ENCODE measurements at regions not wholly inside any gene's neighbourhood (a gene's known extent, or its start where the extent isn't known, plus 50 kb on each side); places are given as distances from the start of the nearest gene placed in this dataset.

GRCh38 chr11:23542816-23543215 lies 682.5 kb upstream of the CCDC179 start:
- H3K4me2 ChIP-seq (ENCODE audit: low read length), result no peak overlapping the region
- H3K36me3 ChIP-seq (ENCODE audit: insufficient read depth, low read length), result no peaks in the 10 kb centered on the region
- no peaks in the 10 kb centered on the region for H3K4me1 ChIP-seq (ENCODE audit: control insufficient read depth, insufficient read depth, low read length)
- H3K27me3 ChIP-seq (ENCODE audit: control insufficient read depth, insufficient read depth, low read length), result peaks cover 3% of the 10 kb centered on the region
- H3K9me3 ChIP-seq (replicated peaks; ENCODE audit: low read length), result no peaks in the 10 kb centered on the region
- H3K9ac ChIP-seq (ENCODE audit: low read depth, low read length), result no peak overlapping the region
- no peak overlapping the region for H3K4me3 ChIP-seq (ENCODE audit: low read length)

- H3K36me3 ChIP-seq (ENCODE audit: insufficient read depth, low read length), result no peaks in the 10 kb centered on the region
- no peak overlapping the region for H3K4me3 ChIP-seq (ENCODE audit: low read length)
Measured at GRCh38 chr11:23543651-23544222, 683.5 kb upstream of the CCDC179 start.

DNA sequence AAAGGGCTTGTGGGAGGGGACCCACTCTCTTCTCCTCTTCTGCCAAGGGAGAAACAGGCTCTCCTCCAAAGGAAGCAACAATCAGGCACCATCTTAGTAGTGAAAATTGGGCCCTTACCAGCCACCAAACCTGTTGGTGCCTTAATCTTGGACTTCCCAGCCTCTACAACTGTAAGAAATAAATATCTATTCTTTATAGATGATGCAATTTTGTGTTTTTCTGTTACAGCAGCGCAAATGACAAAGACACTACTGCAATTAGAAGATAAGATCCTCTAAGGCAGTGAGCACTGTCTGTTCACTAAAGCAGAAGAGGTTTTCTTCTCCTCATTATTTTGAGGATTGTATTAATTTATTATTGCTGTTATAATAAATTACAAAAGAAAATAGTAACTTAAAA lies 691.4 kb upstream of the CCDC179 start:
- no peaks in the 10 kb centered on the region for H3K36me3 ChIP-seq (ENCODE audit: insufficient read depth, low read length)
- no peak overlapping the region for H3K9ac ChIP-seq (ENCODE audit: low read depth, low read length)
- H3K4me2 ChIP-seq (ENCODE audit: low read length), result no peak overlapping the region
- H3K4me3 ChIP-seq (ENCODE audit: low read length), result no peak overlapping the region
- H3K9me3 ChIP-seq (replicated peaks; ENCODE audit: low read length), result no peaks in the 10 kb centered on the region
- H3K4me1 ChIP-seq (ENCODE audit: control insufficient read depth, insufficient read depth, low read length), result no peaks in the 10 kb centered on the region
- no peaks in the 10 kb centered on the region for H3K27me3 ChIP-seq (ENCODE audit: control insufficient read depth, insufficient read depth, low read length)

More at GRCh38 chr11:23543651-23544222, 683.5 kb upstream of the CCDC179 start:
- Histone ChIP-seq H3K9me3 (replicated peaks; ENCODE audit: low read length) (no peaks in the 10 kb centered on the region), H3K4me2 (ENCODE audit: low read length) (no peak overlapping the region), H3K4me1 (ENCODE audit: control insufficient read depth, insufficient read depth, low read length) (no peaks in the 10 kb centered on the region), H3K27me3 (ENCODE audit: control insufficient read depth, insufficient read depth, low read length) (peaks cover 3% of the 10 kb centered on the region), H3K9ac (ENCODE audit: low read depth, low read length) (no peak overlapping the region)

DNA sequence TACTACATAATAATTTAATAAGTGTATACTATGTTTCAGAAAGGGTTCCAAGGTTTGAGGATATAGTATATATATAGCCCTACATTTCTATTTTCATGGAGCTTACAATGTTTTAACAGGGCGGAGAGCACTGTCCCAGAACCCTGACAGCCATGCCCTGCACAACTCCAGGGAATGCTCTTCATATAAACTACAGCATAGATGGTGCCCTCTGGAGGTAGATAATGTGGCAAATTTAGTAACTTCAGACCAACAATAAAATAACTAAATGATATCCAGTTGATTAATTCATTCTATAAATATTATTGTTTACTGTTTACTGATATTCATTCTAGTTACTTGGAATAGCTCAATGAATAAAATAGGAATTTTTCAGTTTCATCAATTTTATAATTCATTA lies 693.7 kb upstream of the CCDC179 start:
- Histone ChIP-seq H3K9me3 (replicated peaks; ENCODE audit: low read length) (no peaks in the 10 kb centered on the region), H3K27me3 (ENCODE audit: control insufficient read depth, insufficient read depth, low read length) (no peaks in the 10 kb centered on the region), H3K4me3 (ENCODE audit: low read length) (no peak overlapping the region), H3K36me3 (ENCODE audit: insufficient read depth, low read length) (no peaks in the 10 kb centered on the region), H3K9ac (ENCODE audit: low read depth, low read length) (no peak overlapping the region), H3K4me2 (ENCODE audit: low read length) (no peak overlapping the region), H3K4me1 (ENCODE audit: control insufficient read depth, insufficient read depth, low read length) (no peaks in the 10 kb centered on the region)

DNA sequence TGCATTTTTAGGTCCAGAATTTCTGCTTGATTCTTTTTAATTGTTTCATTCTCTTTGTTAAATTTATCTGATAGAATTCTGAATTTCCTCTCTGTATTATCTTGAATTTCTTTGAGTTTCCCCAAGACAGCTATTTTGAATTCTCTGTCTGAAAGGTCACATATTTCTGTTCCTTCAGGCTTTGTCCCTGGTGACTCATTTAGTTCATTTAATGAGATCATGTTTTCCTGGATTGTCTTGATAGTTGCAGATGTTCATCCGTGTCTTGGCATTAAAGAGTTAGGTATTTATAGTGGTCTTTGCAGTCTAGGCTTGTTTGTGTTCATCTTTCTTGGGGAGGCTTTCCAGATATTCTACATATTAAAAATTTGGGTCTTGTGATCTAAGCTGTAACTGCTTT lies 694.8 kb upstream of the CCDC179 start:
- H3K27me3 ChIP-seq (ENCODE audit: control insufficient read depth, insufficient read depth, low read length), result no peaks in the 10 kb centered on the region
- no peak overlapping the region for H3K4me3 ChIP-seq (ENCODE audit: low read length)
- H3K4me2 ChIP-seq (ENCODE audit: low read length), result no peak overlapping the region
- H3K4me1 ChIP-seq (ENCODE audit: control insufficient read depth, insufficient read depth, low read length), result no peaks in the 10 kb centered on the region
- H3K9me3 ChIP-seq (replicated peaks; ENCODE audit: low read length), result no peaks in the 10 kb centered on the region
- no peak overlapping the region for H3K9ac ChIP-seq (ENCODE audit: low read depth, low read length)
- no peaks in the 10 kb centered on the region for H3K36me3 ChIP-seq (ENCODE audit: insufficient read depth, low read length)

- Histone ChIP-seq H3K4me1 (ENCODE audit: control insufficient read depth, insufficient read depth, low read length) (no peaks in the 10 kb centered on the region), H3K4me3 (ENCODE audit: low read length) (no peak overlapping the region), H3K9me3 (replicated peaks; ENCODE audit: low read length) (no peaks in the 10 kb centered on the region), H3K4me2 (ENCODE audit: low read length) (no peak overlapping the region), H3K36me3 (ENCODE audit: insufficient read depth, low read length) (no peaks in the 10 kb centered on the region), H3K27me3 (ENCODE audit: control insufficient read depth, insufficient read depth, low read length) (no peaks in the 10 kb centered on the region), H3K9ac (ENCODE audit: low read depth, low read length) (no peak overlapping the region)
Measured at GRCh38 chr11:23556163-23556750, 696.0 kb upstream of the CCDC179 start.

DNA sequence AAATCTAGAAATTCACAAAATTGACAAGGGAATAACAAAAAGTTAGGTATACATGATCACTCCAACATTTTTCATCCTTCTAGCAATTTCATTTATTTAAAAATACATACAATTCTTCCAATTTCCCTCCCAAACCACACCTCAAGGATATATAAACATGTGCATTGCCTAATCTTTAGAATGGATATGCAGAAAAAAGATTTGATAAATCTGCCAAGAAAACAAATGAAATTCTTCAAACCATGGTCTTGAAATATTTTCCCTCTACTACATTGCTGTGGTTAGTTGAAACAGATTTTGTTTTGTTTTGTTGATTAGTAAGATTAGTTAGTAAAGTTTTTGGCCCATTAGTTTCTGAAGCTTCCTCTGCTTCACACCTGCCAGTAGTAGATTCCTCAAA lies 703.3 kb upstream of the CCDC179 start:
- Histone ChIP-seq H3K4me1 (ENCODE audit: control insufficient read depth, insufficient read depth, low read length) (no peaks in the 10 kb centered on the region), H3K4me3 (ENCODE audit: low read length) (no peak overlapping the region), H3K36me3 (ENCODE audit: insufficient read depth, low read length) (no peaks in the 10 kb centered on the region), H3K27me3 (ENCODE audit: control insufficient read depth, insufficient read depth, low read length) (no peaks in the 10 kb centered on the region), H3K9me3 (replicated peaks; ENCODE audit: low read length) (no peaks in the 10 kb centered on the region), H3K4me2 (ENCODE audit: low read length) (no peak overlapping the region), H3K9ac (ENCODE audit: low read depth, low read length) (no peak overlapping the region)

- no peaks in the 10 kb centered on the region for H3K27me3 ChIP-seq (ENCODE audit: control insufficient read depth, insufficient read depth, low read length)
- no peaks in the 10 kb centered on the region for H3K36me3 ChIP-seq (ENCODE audit: insufficient read depth, low read length)
- no peaks in the 10 kb centered on the region for H3K4me1 ChIP-seq (ENCODE audit: control insufficient read depth, insufficient read depth, low read length)
- H3K4me3 ChIP-seq (ENCODE audit: low read length), result no peak overlapping the region
- no peaks in the 10 kb centered on the region for H3K9me3 ChIP-seq (replicated peaks; ENCODE audit: low read length)
- no peak overlapping the region for H3K9ac ChIP-seq (ENCODE audit: low read depth, low read length)
- H3K4me2 ChIP-seq (ENCODE audit: low read length), result no peak overlapping the region
Measured at GRCh38 chr11:23564370-23564769, 704.1 kb upstream of the CCDC179 start.

DNA sequence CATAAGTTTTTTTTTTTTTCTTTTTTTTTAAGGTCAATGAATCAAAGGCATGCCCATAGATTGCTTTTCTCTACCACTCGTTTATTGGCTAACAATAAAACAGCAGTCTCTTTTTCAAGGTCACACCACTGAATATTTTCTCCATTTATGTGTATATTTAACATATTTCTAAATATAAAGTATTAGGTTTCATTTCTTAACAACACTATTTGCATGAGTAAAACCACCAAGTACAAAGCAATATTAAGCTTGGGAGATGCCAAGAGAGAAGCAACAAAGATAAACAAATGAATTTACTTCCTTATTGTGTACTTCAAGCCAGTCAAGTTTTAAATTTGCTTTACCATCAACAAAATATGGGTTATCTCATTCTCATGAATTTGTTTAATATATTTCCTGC lies 708.9 kb upstream of the CCDC179 start:
- Histone ChIP-seq H3K36me3 (ENCODE audit: insufficient read depth, low read length) (no peaks in the 10 kb centered on the region), H3K9me3 (replicated peaks; ENCODE audit: low read length) (no peaks in the 10 kb centered on the region), H3K27me3 (ENCODE audit: control insufficient read depth, insufficient read depth, low read length) (no peaks in the 10 kb centered on the region)

GRCh38 chr11:23569547-23569946 lies 709.3 kb upstream of the CCDC179 start:
- Histone ChIP-seq H3K9ac (ENCODE audit: low read depth, low read length) (no peak overlapping the region), H3K27me3 (ENCODE audit: control insufficient read depth, insufficient read depth, low read length) (no peaks in the 10 kb centered on the region), H3K4me2 (ENCODE audit: low read length) (no peak overlapping the region), H3K4me1 (ENCODE audit: control insufficient read depth, insufficient read depth, low read length) (peaks cover 15% of the 10 kb centered on the region), H3K36me3 (ENCODE audit: insufficient read depth, low read length) (no peaks in the 10 kb centered on the region), H3K9me3 (replicated peaks; ENCODE audit: low read length) (no peaks in the 10 kb centered on the region), H3K4me3 (ENCODE audit: low read length) (no peak overlapping the region)

More for the DNA sequence above, 708.9 kb upstream of the CCDC179 start:
- H3K4me2 ChIP-seq (ENCODE audit: low read length), result no peak overlapping the region
- peaks cover 15% of the 10 kb centered on the region for H3K4me1 ChIP-seq (ENCODE audit: control insufficient read depth, insufficient read depth, low read length)
- H3K9ac ChIP-seq (ENCODE audit: low read depth, low read length), result no peak overlapping the region
- no peak overlapping the region for H3K4me3 ChIP-seq (ENCODE audit: low read length)

- Histone ChIP-seq H3K4me2 (ENCODE audit: low read length) (peak overlapping the region; percentile 59), H3K4me3 (ENCODE audit: low read length) (no peak overlapping the region), H3K9me3 (replicated peaks; ENCODE audit: low read length) (no peaks in the 10 kb centered on the region), H3K27me3 (ENCODE audit: control insufficient read depth, insufficient read depth, low read length) (no peaks in the 10 kb centered on the region), H3K9ac (ENCODE audit: low read depth, low read length) (peak overlapping the region; percentile 42), H3K36me3 (ENCODE audit: insufficient read depth, low read length) (no peaks in the 10 kb centered on the region), H3K4me1 (ENCODE audit: control insufficient read depth, insufficient read depth, low read length) (peaks cover 15% of the 10 kb centered on the region)
Measured at GRCh38 chr11:23570828-23571227, 710.6 kb upstream of the CCDC179 start.

DNA sequence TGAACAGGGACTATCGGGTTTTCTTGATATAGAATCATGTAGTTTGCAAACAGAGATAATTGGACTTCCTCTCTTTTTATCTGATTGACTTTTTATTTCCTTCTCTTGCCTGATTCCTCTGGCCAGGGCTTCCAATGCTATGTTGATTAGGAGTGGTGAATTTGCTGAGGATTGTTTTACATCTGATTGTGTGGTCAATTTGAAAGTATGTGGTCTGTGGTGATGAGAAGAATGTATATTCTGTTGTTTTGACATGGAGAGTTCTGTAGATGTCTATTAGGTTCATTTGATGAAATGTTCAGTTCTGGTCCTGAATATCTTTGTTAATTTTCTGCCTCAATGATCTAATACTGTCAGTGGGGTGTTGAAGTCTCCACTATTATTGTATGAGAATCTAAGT lies 713.2 kb upstream of the CCDC179 start:
- H3K27me3 ChIP-seq (ENCODE audit: control insufficient read depth, insufficient read depth, low read length), result no peaks in the 10 kb centered on the region
- H3K36me3 ChIP-seq (ENCODE audit: insufficient read depth, low read length), result no peaks in the 10 kb centered on the region
- no peak overlapping the region for H3K4me3 ChIP-seq (ENCODE audit: low read length)
- H3K9ac ChIP-seq (ENCODE audit: low read depth, low read length), result no peak overlapping the region
- peaks cover 15% of the 10 kb centered on the region for H3K4me1 ChIP-seq (ENCODE audit: control insufficient read depth, insufficient read depth, low read length)
- no peaks in the 10 kb centered on the region for H3K9me3 ChIP-seq (replicated peaks; ENCODE audit: low read length)
- no peak overlapping the region for H3K4me2 ChIP-seq (ENCODE audit: low read length)

All from skeletal muscle satellite cell (primary cell).